HFFc6 (cell line): ENCODE measurements at regions not wholly inside any gene's neighbourhood (a gene's known extent, or its start where the extent isn't known, plus 50 kb on each side); places are given as distances from the start of the nearest gene placed in this dataset.

Experiments used
- DNase-seq: peaks from one replicate; pipeline ENCODE4 v3.0.0-alpha.2; 2018
- H3K27ac Mint-ChIP-seq: 2 replicates; pipeline ENCODE4 v1.8.0; 2020; ENCODE audit warnings: mild to moderate bottlenecking, mixed read lengths
- H3K27me3 Mint-ChIP-seq: 2 replicates; pipeline ENCODE4 v1.8.0; 2021; ENCODE audit warnings: mild to moderate bottlenecking, moderate library complexity, mixed read lengths; ENCODE audit not compliant: insufficient read depth
- H3K36me3 Mint-ChIP-seq: 2 replicates; pipeline ENCODE4 v1.8.0; 2021; ENCODE audit warnings: low read depth, mixed read lengths
- H3K4me1 Mint-ChIP-seq: 2 replicates; pipeline ENCODE4 v1.8.0; 2020; ENCODE audit warnings: low read depth, mixed read lengths
- H3K4me3 Mint-ChIP-seq: 2 replicates; pipeline ENCODE4 v1.8.0; 2020; ENCODE audit warnings: mild to moderate bottlenecking, moderate library complexity, mixed read lengths
- H3K9me3 Mint-ChIP-seq: 2 replicates; pipeline ENCODE4 v1.8.0; 2020; ENCODE audit warnings: mild to moderate bottlenecking, mixed read lengths
- CTCF ChIP-seq: fragments of 200-600 bp; sonication (generic); IDR thresholded peaks from 2 replicates; pipeline ENCODE4 v1.5.0; 2021; ENCODE audit warnings: antibody characterized with exemption, mild to moderate bottlenecking

- Mint-ChIP-seq H3K27ac (peak overlapping the region; percentile 56; the same call in 1 of the 2 replicates), H3K4me1 (peaks cover 63% of the 10 kb centered on the region), H3K27me3 (no peaks in the 10 kb centered on the region), H3K4me3 (no peak overlapping the region), H3K36me3 (no peaks in the 10 kb centered on the region), H3K9me3 (no peaks in the 10 kb centered on the region)
- DNase-seq: peak; percentile 22
- 0 out of 2 replicates have a peak, but pooled peaks have one; percentile 21 for TF ChIP-seq CTCF
Observed at GRCh38 chr9:115653171-115653606, 500.4 kb upstream of the PAPPA start.

- DNase-seq: no peak
- H3K9me3 Mint-ChIP-seq: no peaks in the 10 kb centered on the region
- H3K27me3 Mint-ChIP-seq: no peaks in the 10 kb centered on the region
- peaks cover 26% of the 10 kb centered on the region for H3K4me1 Mint-ChIP-seq
- TF ChIP-seq CTCF: no peak
- H3K36me3 Mint-ChIP-seq: no peaks in the 10 kb centered on the region
- no peak overlapping the region for H3K27ac Mint-ChIP-seq
- no peak overlapping the region for H3K4me3 Mint-ChIP-seq
Observed at GRCh38 chr9:115657695-115658094, 495.9 kb upstream of the PAPPA start.

- no peak for DNase-seq
- TF ChIP-seq CTCF: no peak
- H3K27ac Mint-ChIP-seq: peak overlapping the region; percentile 60
- no peak overlapping the region for H3K4me3 Mint-ChIP-seq
- no peaks in the 10 kb centered on the region; the same call in 1 of the 2 replicates for H3K27me3 Mint-ChIP-seq
- no peaks in the 10 kb centered on the region for H3K9me3 Mint-ChIP-seq
- peaks cover 52% of the 10 kb centered on the region for H3K4me1 Mint-ChIP-seq
- H3K36me3 Mint-ChIP-seq: no peaks in the 10 kb centered on the region
Observed at GRCh38 chr9:115665519-115665918, 488.1 kb upstream of the PAPPA start.

- DNase-seq: peak; percentile 69
- no peak for TF ChIP-seq CTCF
- peaks cover 82% of the 10 kb centered on the region for H3K4me1 Mint-ChIP-seq
- H3K36me3 Mint-ChIP-seq: no peaks in the 10 kb centered on the region
- H3K9me3 Mint-ChIP-seq: no peaks in the 10 kb centered on the region
- H3K4me3 Mint-ChIP-seq: peak overlapping the region; percentile 43; the same call in 1 of the 2 replicates
- H3K27ac Mint-ChIP-seq: peak overlapping the region; percentile 82
- no peaks in the 10 kb centered on the region; the same call in 1 of the 2 replicates for H3K27me3 Mint-ChIP-seq
Observed at GRCh38 chr9:115668521-115668920, 485.1 kb upstream of the PAPPA start.

GRCh38 chr9:115671236-115671962, 482.2 kb upstream of the PAPPA start:
- no peaks in the 10 kb centered on the region for H3K27me3 Mint-ChIP-seq

More at GRCh38 chr9:115671236-115671962, 482.2 kb upstream of the PAPPA start:
- no peak for TF ChIP-seq CTCF
- peaks cover 84% of the 10 kb centered on the region for H3K4me1 Mint-ChIP-seq
- DNase-seq: no peak
- H3K9me3 Mint-ChIP-seq: no peaks in the 10 kb centered on the region
- H3K27ac Mint-ChIP-seq: peak overlapping the region; percentile 99
- peaks cover under 1% of the 10 kb centered on the region; the same call in 1 of the 2 replicates for H3K36me3 Mint-ChIP-seq
- peak overlapping the region; percentile 86 for H3K4me3 Mint-ChIP-seq
